DOHH2 (cell line): ENCODE measurements at regions not wholly inside any gene's neighbourhood (a gene's known extent, or its start where the extent isn't known, plus 50 kb on each side); places are given as distances from the start of the nearest gene placed in this dataset.

ENCODE experiments used
- CTCF ChIP-seq: fragments of 200-600 bp; sonication (generic); IDR thresholded peaks from one replicate; pipeline ENCODE4 v1.5.1; 2014; ENCODE audit warnings: antibody characterized with exemption, mild to moderate bottlenecking, low read depth, low read length; ENCODE audit not compliant: poor library complexity, severe bottlenecking
- EZH2phosphoT487 ChIP-seq: fragments of 200-600 bp; sonication (generic); IDR thresholded peaks from 2 replicates; pipeline ENCODE4 v1.6.1; 2017; ENCODE audit warnings: borderline replicate concordance, mild to moderate bottlenecking, antibody characterized with exemption, low read length, moderate library complexity, mixed read lengths

GRCh38 chr12:65565601-65566560 lies 258.4 kb upstream of the HMGA2 start:
- TF ChIP-seq EZH2phosphoT487 = no peak
- no peak for TF ChIP-seq CTCF
